ENCODE measurements at regions not wholly inside any gene's neighbourhood (a gene's known extent, or its start where the extent isn't known, plus 50 kb on each side); places are given as distances from the start of the nearest gene placed in this dataset.

GRCh38 chr6:117761610-117762009 lies 86.3 kb downstream of the NUS1 start:
- Histone ChIP-seq H3K36me3 (ENCODE audit: control insufficient read depth in 4 of 4, insufficient read depth in 3 of 4, low read depth in 1 of 4, low read length in 3 of 4) (no peaks in the 10 kb centered on the region), H3K4me3 (ENCODE audit: low read depth in 1 of 3, low read length in 3 of 3) (no peak overlapping the region), H3K27ac (ENCODE audit: low read depth in 1 of 2, low read length in 2 of 2) (no peak overlapping the region)

GRCh38 chr6:117771403-117771802 lies 96.1 kb downstream of the NUS1 start:
- H3K36me3 ChIP-seq (ENCODE audit: control insufficient read depth in 4 of 4, insufficient read depth in 3 of 4, low read depth in 1 of 4, low read length in 3 of 4): no peaks in the 10 kb centered on the region
- peaks cover 0 to 3% (median 2%) of the 10 kb centered on the region in 4 donors for H3K9me3 ChIP-seq (ENCODE audit: control insufficient read depth in 4 of 4, low read length in 3 of 4)
- H3K4me3 ChIP-seq (ENCODE audit: low read depth in 1 of 3, low read length in 3 of 3): no peak overlapping the region
- no peak for TF ChIP-seq HNF4A (conservative IDR thresholded peaks at IDR 0.05)
- TF ChIP-seq NR2F2 (IDR thresholded peaks at IDR 0.05): no peak
- TF ChIP-seq, protein P1, sequence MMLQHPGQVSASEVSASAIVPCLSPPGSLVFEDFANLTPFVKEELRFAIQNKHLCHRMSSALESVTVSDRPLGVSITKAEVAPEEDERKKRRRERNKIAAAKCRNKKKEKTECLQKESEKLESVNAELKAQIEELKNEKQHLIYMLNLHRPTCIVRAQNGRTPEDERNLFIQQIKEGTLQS (IDR thresholded peaks at IDR 0.05): no peak
- no peak for TF ChIP-seq EGR1 (IDR thresholded peaks at IDR 0.05; ENCODE audit: low read depth in 2 of 2)
- TF ChIP-seq, protein P2, sequence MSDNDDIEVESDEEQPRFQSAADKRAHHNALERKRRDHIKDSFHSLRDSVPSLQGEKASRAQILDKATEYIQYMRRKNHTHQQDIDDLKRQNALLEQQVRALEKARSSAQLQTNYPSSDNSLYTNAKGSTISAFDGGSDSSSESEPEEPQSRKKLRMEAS (IDR thresholded peaks at IDR 0.05): no peak
- TF ChIP-seq CTCF (IDR thresholded peaks at IDR 0.05; ENCODE audit: low read depth, low read length, missing input control): no peak
- no peak for TF ChIP-seq SP1 (IDR thresholded peaks at IDR 0.05)
- TF ChIP-seq JUND (IDR thresholded peaks at IDR 0.05): no peak
- TF ChIP-seq RXRA (IDR thresholded peaks at IDR 0.05): no peak
- TF ChIP-seq ZBTB33 (IDR thresholded peaks at IDR 0.05): no peak
- no peak for TF ChIP-seq RAD21 (IDR thresholded peaks at IDR 0.05)
- no peak for TF ChIP-seq FOXA2 (IDR thresholded peaks at IDR 0.05)
- H3K9ac ChIP-seq (ENCODE audit: low read depth in 1 of 2, low read length in 2 of 2): no peak overlapping the region
- 72% methylated on average over 2 of the region's 2 CpGs for WGBS
- H3K27me3 ChIP-seq (ENCODE audit: control insufficient read depth in 4 of 4, insufficient read depth in 4 of 4, low read length in 3 of 4): peaks cover 0 to 8% (median 0%) of the 10 kb centered on the region in 4 donors
- H3K27ac ChIP-seq (ENCODE audit: low read depth in 1 of 2, low read length in 2 of 2): no peak overlapping the region
- DNase-seq (ENCODE audit: low spot score): no peak
- no peaks in the 10 kb centered on the region for H3K4me1 ChIP-seq (ENCODE audit: control insufficient read depth in 4 of 4, insufficient read depth in 4 of 4, low read length in 3 of 4)

More at GRCh38 chr6:117761610-117762009, 86.3 kb downstream of the NUS1 start:
- WGBS: 64% methylated on average over 2 of the region's 2 CpGs
- H3K27me3 ChIP-seq (ENCODE audit: control insufficient read depth in 4 of 4, insufficient read depth in 4 of 4, low read length in 3 of 4): no peaks in the 10 kb centered on the region
- no peak for TF ChIP-seq REST (IDR thresholded peaks at IDR 0.05)
- H3K9ac ChIP-seq (ENCODE audit: low read depth in 1 of 2, low read length in 2 of 2): no peak overlapping the region
- H3K9me3 ChIP-seq (ENCODE audit: control insufficient read depth in 4 of 4, low read length in 3 of 4): peaks cover 0 to 10% (median 4%) of the 10 kb centered on the region in 4 donors
- no peak for DNase-seq (ENCODE audit: low spot score)
- H3K4me1 ChIP-seq (ENCODE audit: control insufficient read depth in 4 of 4, insufficient read depth in 4 of 4, low read length in 3 of 4): no peaks in the 10 kb centered on the region
